ENCODE measurements at regions not wholly inside any gene's neighbourhood (a gene's known extent, or its start where the extent isn't known, plus 50 kb on each side); places are given as distances from the start of the nearest gene placed in this dataset.

GRCh38 chr19:22517496-22518411 lies 95.6 kb upstream of the ZNF98 start (continued):
- TF ChIP-seq ZNF639 (tag by site-specific recombination; IDR thresholded peaks at IDR 0.05) = no peak
- TF ChIP-seq ZNF214 (tag by site-specific recombination; IDR thresholded peaks at IDR 0.05; ENCODE audit: borderline replicate concordance) = no peak

DNA sequence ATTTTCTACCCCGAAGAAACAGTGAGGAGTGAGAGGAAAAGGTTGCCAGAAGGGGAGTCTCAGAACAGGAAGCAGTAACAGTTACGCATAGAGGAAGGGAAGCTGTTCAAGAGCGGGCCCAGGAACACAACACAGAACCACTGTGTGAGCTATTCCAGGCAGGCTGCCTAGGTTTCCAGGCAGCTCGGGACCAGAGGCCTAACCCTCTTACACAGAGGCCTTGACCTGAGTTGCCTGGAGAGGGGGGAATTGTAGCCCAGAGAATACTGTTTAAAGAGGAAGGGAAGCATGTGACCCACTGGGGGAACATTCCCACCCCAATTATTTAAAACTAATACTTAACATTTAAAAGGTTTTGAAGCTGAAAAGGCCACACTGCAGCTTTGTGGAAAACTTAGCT lies 93.3 kb upstream of the ZNF98 start:
- Histone ChIP-seq H3K27ac (ENCODE audit: extremely low read depth, low read depth, low read length) (no peak overlapping the region), H3K9me3 (ENCODE audit: control insufficient read depth, insufficient read depth, low read depth, low read length) (no peaks in the 10 kb centered on the region), H3K4me1 (ENCODE audit: control insufficient read depth, insufficient read depth, low read length) (no peaks in the 10 kb centered on the region), H3K36me3 (ENCODE audit: control insufficient read depth in 2 of 2, insufficient read depth in 1 of 2, low read length in 2 of 2) (no peaks in the 10 kb centered on the region), H3K4me3 (ENCODE audit: low read depth, low read length) (no peak overlapping the region)
- ChIA-PET POLR2A (interaction anchor here (0.6 kb wide), 1 partner anchor 867 kb away, joined by 4 read pairs; no protein-coding TSS in a partner anchor), CTCF (no interaction called here)
- TF ChIP-seq ZNF510 (tag by site-specific recombination; IDR thresholded peaks at IDR 0.05; ENCODE audit: insufficient replicate concordance) (no peak), RBAK (tag by site-specific recombination; IDR thresholded peaks at IDR 0.05) (no peak), TRIM28 (IDR thresholded peaks at IDR 0.05; ENCODE audit: borderline replicate concordance, low read length) (no peak), ZNF114 (tag by site-specific recombination; IDR thresholded peaks at IDR 0.05) (no peak), ZNF529 (tag by site-specific recombination; IDR thresholded peaks at IDR 0.05; ENCODE audit: insufficient replicate concordance) (no peak), KLF7 (tag by site-specific recombination; IDR thresholded peaks at IDR 0.05; ENCODE audit: borderline replicate concordance) (no peak), ZNF175 (tag by site-specific recombination; IDR thresholded peaks at IDR 0.05) (no peak), ZNF596 (tag by site-specific recombination; IDR thresholded peaks at IDR 0.05) (no peak), SP3 (tag by site-specific recombination; IDR thresholded peaks at IDR 0.05) (no peak), ZNF266 (tag by site-specific recombination; IDR thresholded peaks at IDR 0.05; ENCODE audit: low read depth) (no peak), ZNF658 (tag by site-specific recombination; IDR thresholded peaks at IDR 0.05) (no peak), ZNF473 (tag by site-specific recombination; IDR thresholded peaks at IDR 0.05) (no peak)
- TF ChIP-seq, protein P1, sequence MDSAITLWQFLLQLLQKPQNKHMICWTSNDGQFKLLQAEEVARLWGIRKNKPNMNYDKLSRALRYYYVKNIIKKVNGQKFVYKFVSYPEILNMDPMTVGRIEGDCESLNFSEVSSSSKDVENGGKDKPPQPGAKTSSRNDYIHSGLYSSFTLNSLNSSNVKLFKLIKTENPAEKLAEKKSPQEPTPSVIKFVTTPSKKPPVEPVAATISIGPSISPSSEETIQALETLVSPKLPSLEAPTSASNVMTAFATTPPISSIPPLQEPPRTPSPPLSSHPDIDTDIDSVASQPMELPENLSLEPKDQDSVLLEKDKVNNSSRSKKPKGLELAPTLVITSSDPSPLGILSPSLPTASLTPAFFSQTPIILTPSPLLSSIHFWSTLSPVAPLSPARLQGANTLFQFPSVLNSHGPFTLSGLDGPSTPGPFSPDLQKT (IDR thresholded peaks at IDR 0.05; ENCODE audit: borderline replicate concordance, low read depth, low read length) = no peak
- TF ChIP-seq, protein P2, sequence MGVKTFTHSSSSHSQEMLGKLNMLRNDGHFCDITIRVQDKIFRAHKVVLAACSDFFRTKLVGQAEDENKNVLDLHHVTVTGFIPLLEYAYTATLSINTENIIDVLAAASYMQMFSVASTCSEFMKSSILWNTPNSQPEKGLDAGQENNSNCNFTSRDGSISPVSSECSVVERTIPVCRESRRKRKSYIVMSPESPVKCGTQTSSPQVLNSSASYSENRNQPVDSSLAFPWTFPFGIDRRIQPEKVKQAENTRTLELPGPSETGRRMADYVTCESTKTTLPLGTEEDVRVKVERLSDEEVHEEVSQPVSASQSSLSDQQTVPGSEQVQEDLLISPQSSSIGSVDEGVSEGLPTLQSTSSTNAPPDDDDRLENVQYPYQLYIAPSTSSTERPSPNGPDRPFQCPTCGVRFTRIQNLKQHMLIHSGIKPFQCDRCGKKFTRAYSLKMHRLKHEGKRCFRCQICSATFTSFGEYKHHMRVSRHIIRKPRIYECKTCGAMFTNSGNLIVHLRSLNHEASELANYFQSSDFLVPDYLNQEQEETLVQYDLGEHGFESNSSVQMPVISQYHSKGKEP (tag by site-specific recombination; IDR thresholded peaks at IDR 0.05) = no peak

- H3K9me3 ChIP-seq (ENCODE audit: control insufficient read depth, insufficient read depth, low read depth, low read length) = no peaks in the 10 kb centered on the region
- ChIA-PET POLR2A (no interaction called here), CTCF (no interaction called here)
- no peak overlapping the region for H3K27ac ChIP-seq (ENCODE audit: extremely low read depth, low read depth, low read length)
- H3K4me1 ChIP-seq (ENCODE audit: control insufficient read depth, insufficient read depth, low read length) = no peaks in the 10 kb centered on the region
- H3K4me3 ChIP-seq (ENCODE audit: low read depth, low read length) = no peak overlapping the region
- H3K36me3 ChIP-seq (ENCODE audit: control insufficient read depth in 2 of 2, insufficient read depth in 1 of 2, low read length in 2 of 2) = no peaks in the 10 kb centered on the region
- TF ChIP-seq ZNF37A (tag by site-specific recombination; IDR thresholded peaks at IDR 0.05) (no peak), BCL11A (tag by site-specific recombination; IDR thresholded peaks at IDR 0.05; ENCODE audit: low read depth) (no peak), HOXD13 (CRISPR knock-in tag; IDR thresholded peaks at IDR 0.05; ENCODE audit: borderline replicate concordance) (no peak), ZNF707 (tag by site-specific recombination; IDR thresholded peaks at IDR 0.05) (no peak), IKZF3 (tag by site-specific recombination; IDR thresholded peaks at IDR 0.05) (no peak), KLF16 (tag by site-specific recombination; IDR thresholded peaks at IDR 0.05) (no peak), ZIC2 (tag by site-specific recombination; IDR thresholded peaks at IDR 0.05) (no peak), ZNF391 (tag by site-specific recombination; IDR thresholded peaks at IDR 0.05; ENCODE audit: borderline replicate concordance, low read depth) (no peak), GFI1B (tag by site-specific recombination; IDR thresholded peaks at IDR 0.05) (no peak)
- TF ChIP-seq, protein P3, sequence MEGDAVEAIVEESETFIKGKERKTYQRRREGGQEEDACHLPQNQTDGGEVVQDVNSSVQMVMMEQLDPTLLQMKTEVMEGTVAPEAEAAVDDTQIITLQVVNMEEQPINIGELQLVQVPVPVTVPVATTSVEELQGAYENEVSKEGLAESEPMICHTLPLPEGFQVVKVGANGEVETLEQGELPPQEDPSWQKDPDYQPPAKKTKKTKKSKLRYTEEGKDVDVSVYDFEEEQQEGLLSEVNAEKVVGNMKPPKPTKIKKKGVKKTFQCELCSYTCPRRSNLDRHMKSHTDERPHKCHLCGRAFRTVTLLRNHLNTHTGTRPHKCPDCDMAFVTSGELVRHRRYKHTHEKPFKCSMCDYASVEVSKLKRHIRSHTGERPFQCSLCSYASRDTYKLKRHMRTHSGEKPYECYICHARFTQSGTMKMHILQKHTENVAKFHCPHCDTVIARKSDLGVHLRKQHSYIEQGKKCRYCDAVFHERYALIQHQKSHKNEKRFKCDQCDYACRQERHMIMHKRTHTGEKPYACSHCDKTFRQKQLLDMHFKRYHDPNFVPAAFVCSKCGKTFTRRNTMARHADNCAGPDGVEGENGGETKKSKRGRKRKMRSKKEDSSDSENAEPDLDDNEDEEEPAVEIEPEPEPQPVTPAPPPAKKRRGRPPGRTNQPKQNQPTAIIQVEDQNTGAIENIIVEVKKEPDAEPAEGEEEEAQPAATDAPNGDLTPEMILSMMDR (tag by site-specific recombination; IDR thresholded peaks at IDR 0.05) = no peak
Observed at GRCh38 chr19:22503524-22503923, 81.4 kb upstream of the ZNF98 start.

All from HEK293 (cell line).